Cerebellar cortex (tissue), 1 donor: ENCODE measurements at regions not wholly inside any gene's neighbourhood (a gene's known extent, or its start where the extent isn't known, plus 50 kb on each side); places are given as distances from the start of the nearest gene placed in this dataset.

Experiments
- DNase-seq: peaks from one replicate; pipeline ENCODE4 v3.0.0-alpha.2; 2015; ENCODE audit warnings: low spot score

DNA sequence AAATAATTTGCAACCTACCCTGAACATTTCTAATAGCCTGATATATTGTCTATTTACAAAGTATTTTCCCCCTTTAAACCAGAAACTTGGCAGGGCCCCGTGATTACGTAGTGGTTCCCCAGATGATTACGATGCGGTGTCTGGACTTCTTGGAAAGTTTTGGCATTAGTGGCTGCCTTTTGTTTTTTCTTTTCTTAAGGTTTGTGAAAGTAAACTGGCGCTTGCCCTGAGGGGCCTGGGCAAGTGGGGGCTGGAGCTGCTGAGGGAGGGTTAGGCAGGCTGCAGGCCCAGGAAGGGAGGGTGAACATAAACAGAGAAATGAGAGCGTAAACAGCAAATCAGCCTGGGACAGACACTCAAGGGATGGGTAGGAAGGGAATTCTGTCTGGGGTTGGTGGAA is 123.6 kb upstream of the MSX1 start:
- no peak for DNase-seq

DNA sequence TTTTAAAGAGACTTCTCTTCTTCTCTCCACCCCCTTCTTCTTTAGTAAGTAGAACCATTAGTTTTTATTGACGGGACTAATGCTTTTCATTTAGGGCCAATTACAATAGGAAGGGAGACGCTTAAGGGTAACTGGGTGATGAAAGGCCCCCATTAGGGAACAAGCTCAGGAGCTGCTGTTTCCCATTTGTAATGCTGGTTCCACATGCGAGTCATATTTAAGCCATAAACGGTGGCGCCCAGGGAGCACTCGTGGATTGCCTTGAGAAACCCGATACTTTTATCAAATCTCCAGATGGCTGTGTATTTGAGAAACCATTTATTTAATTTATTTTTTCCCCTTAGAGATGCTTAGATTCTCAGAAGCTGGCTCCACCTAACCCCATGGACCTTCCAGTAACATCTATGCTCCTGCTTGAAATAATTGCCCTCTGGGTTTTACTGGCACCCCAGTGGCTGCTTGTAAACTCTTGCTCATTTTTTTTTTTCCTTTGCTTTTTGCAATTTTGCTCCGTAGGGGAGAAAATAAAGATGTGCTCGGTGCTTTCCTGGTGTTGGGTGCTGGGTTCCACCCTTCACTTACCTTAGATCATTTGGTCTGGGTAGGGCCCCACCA is 124.2 kb upstream of the MSX1 start:
- DNase-seq = no peak

DNA sequence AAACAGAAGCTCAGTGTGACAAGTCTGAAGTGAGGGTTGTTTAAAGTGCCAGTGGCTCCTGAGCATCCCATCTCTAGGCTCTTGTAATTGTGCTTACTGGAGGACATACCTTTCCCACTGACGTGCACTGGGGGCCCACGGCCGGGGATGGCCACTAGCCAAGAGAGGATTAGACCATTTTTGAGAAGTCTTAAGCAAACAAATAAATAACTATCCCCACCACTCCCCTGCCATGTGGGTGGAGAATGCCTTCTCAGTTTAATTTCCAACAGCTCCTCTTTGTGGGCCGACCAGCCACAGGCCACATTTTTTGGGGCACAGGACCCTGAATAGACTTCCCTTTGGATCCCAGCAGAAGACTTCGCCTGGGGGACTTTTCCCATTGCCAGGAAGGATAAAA is 125.0 kb upstream of the MSX1 start:
- DNase-seq = no peak

DNA sequence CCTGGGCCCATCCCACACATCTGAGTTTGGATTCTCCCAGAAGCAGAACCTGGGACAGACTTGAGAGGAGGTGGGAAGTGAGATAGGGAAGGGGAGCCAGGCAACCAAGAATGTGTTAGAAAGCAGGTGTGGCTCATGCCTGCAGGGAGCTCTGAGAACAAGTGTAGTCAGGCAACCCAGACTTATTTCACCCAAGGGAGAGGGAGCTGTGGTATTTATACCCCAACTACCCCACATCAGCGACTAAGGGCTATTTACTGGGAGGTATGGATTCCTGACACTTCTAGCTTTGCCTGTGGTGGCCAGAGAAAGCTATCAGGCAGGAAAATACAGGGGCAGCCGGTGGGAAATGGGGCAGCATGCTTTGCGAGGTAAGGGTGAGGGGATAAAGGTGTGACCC is 125.8 kb upstream of the MSX1 start:
- DNase-seq = no peak

DNA sequence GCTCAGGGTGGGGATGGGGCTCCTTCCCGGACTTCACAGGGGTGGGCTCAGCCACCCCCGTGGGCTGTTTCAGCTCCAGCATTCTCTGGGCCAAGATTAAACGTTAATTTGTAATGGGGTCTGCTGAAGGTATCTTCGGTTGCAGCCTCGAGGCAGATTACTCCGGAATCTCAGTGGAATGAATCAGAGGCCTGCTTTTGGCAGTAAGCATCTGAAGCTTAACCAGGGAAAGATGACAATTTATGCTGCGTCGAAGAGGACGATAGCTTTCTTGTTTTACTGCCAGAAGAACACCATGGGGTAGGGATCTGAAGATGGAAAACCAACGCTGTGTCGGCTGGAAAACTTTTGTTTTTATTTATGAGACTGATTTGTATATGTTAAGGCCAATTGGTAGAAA is 129.2 kb upstream of the MSX1 start:
- DNase-seq = no peak

DNA sequence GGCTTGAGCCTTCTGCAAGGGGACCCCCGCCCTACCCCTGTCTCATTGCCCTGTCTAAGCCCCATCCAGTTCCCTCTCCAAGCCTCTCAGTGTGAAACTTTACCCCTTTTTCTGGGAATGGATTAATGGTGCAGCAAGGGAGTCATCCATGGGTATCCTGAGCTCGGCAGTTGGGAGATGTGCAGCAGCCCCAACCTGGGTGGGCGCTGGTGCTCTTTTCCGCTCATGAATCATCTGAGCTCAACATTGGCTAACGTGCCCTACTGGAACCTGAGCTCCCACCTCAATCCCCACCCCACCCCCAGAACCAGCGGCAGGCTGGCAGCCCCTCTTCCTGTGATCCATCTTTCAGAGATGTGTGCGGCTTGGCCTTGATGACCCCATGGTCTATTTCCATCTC is 130.3 kb upstream of the MSX1 start:
- DNase-seq = no peak

DNA sequence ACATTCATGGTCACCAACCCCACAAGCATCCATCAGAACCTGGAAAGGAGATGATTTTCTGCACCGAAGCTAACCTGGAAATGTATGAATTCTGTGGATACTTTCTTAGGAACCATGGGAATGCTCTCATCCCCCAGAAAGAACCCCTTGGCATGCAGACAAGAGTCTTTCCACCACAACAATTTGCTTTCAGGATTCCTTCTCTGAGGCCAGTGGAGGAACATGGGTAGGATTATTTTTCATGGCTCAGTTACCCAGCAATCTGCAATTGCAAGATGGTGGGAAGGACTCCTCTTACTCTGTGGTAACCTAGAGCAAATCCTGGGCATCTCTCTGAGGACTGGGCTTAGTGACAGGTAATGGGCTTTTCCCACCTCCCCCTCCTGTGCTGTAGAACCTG is 131.9 kb upstream of the MSX1 start:
- no peak for DNase-seq

DNA sequence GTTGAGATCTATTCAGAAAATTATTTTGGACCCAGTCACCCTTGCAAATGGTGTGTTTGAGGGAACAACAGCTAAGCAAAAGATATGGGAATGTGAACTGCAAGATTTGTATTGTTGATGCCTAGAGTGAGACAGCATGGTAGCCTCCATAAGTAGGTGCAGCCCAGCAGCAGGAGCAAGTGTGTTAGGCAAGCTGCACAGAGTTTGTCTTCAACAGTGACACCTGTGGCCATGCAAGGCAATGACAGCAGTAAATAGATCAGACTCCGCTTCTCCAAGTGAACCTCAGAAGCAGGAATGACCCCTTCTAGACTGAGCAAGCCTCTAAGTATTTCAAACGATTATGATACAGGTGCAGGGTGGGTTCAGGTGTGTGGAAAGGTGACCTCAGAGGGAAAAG is 133.4 kb upstream of the MSX1 start:
- peak; percentile 3 for DNase-seq

DNA sequence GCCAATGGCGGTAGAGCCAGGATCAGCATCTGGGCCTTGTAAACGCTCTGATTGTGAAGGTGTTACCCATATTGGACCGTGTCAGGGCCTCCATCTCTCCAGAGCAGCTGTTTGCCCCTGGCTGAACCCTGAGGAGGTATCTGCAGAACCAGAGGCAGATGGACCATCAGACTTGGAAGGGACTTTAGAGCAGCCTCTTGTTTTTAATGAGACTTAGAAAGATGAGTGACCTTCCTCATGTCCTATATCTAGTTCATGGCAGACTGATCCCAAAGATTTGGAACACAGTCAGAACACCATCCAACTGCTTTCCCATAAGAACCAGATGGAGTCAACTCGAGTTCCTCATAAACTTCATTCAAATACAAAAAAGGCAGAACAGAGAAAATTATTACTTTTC is 135.1 kb upstream of the MSX1 start:
- DNase-seq = no peak

DNA sequence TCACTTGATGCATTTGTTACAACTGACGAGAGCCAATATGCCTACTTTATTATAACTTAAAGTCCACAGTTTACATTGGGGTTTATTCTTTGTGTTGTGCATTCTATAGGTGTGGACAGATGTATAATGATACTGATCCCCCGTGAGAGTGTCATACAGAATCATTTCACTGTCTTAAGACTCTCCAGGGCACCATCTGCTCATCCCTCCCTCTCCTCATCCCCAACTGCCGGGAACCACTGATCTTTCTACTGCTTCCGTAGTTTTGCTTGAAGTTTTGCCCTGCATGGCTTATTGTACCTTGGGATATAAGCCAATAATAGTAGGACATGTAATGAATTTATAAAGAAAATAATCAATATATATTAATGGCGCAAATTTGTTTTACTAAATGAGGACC is 137.8 kb upstream of the MSX1 start:
- no peak for DNase-seq

DNA sequence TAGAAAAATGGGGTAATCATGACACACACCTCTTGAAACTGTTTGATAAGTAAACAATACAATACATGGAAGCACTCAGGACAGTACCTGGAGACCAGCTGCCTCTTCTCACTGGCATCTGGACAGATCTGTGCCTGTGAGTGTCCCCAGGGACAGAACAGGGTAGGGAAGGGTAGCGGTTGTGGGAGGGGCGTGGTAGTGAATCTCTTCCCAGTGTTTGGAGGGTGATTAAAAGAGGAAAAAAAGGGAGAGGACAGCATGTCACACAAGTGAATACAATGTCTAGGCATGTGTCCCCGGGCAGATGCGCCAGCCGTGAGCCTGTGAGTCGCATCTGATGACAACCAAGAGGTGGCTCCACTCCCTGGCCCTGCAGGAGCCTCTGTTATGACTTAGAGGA is 138.8 kb upstream of the MSX1 start:
- no peak for DNase-seq

DNA sequence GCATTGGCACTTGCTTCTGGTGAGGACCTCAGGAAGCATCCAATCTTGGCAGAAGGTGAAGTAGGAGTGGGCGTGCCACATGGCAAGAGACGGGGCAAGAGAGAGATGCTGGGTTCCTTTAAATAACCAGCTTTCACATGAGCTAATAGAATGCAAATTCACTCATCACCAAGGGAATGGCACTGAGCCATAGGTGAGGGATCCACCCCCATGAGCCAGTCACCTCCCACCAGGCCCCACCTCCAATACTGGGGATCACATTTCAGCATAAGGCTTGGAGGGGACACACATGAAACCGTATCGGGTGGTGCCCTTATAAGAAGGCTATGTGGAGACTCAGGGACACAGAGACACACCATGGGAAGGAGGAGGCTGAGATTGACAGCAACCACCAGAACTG is 140.0 kb upstream of the MSX1 start:
- no peak for DNase-seq

DNA sequence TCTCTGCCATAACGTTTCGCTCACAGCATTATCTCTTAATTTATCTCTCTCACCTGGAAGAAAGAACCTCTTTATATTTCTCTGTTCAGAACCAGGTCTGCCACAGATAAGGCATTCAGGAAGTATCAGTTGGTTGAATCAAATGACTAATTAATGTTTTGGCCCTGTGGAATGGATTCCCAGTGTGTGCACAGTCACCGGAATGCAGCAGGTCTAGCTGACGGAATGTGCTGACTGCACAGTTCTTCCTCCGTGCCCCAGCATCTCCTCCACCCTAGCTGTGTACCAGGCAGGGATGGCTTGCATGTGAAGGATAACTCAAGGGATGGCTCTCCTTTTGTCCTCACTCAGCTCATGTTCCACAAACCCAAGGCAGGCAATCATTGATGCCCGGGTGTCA is 141.8 kb upstream of the MSX1 start:
- DNase-seq = no peak

DNA sequence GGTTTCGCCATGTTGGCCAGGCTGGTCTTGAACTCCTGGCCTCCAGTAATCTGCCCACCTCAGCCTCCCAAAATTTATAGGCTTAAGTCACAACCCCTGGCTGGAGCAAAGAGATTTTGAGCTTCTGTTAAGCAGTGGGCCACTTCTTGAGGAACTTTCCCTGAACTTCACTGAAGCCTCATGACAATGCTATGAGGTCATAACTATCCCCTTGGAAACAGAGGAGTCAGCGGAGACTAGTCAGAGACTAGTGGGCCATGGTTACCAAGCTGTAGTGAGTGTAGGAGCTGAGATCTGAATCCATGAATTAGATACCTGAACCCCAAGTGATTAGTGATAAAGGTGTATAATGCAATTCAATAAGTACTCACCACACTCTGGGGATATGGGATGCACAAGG is 145.1 kb upstream of the MSX1 start:
- no peak for DNase-seq

DNA sequence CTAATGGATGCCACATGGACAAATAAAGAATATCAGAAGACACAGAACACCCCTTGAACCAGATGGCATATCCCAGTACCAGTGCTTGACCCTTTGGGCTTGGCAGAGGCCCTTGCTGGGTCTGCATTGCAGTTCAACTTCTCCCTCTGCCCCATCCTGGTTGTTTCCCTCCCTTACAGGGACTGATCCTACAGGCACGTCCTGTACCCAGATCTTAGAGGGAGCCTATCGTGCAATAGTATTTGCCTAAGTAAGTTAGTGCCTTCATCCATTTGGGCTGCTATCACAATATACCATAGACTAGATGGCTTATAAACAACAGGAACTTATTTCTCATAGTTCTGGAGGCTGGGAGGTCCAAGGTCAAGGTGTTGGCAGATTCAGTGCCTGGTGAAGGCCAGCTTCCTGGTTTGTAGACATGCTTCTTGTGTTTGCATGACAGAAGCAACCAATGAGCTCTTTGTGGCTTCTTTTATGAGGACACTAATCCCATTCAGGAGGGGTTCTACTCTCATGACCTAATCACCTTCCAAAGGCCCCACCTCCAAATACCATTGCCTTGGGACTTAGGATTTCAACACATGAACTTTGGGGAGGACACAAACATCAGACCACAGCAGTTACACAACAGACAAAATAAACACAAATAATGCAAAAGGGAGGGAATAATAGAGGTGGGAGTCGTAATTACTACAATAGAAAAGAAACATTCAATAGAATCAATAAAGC is 146.5 kb upstream of the MSX1 start:
- DNase-seq = no peak

DNA sequence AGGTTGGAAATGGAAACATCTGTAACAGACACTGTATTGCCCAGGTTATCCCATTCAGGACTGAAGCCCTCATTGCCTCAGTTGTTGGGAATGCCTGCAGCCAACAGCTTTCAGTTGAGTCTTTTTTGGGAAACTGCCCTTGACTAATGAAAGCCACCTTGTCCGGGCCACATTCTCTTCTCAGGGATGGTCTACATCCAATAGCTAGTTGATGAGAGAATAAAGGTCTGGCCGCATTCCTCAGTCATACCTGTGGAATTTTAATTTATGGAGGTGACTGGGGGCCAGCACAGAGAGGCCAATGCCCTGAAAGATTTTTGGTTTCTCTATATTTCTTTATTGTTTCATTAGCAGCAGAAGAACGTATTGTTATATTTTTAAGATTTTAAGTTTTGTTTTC is 147.6 kb upstream of the MSX1 start:
- DNase-seq = no peak

DNA sequence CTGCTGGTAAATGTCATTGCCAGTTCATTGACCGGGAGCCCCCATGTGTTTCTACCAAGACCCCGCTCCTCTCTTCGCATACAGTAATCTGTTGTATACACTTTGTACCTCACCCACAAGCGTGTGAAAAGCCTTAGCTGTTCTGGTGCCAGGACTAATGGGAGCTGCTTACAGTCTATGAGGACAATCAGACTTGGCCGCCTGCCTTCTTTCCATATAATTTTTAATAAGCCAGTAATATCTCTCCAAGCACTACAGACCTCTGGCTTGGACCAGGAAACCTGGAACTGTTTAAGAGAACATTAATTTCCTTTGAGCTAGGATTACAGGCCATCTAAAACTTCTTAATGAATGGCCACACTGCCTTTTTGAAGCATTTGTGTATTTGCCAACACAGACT is 149.7 kb upstream of the MSX1 start:
- no peak for DNase-seq

DNA sequence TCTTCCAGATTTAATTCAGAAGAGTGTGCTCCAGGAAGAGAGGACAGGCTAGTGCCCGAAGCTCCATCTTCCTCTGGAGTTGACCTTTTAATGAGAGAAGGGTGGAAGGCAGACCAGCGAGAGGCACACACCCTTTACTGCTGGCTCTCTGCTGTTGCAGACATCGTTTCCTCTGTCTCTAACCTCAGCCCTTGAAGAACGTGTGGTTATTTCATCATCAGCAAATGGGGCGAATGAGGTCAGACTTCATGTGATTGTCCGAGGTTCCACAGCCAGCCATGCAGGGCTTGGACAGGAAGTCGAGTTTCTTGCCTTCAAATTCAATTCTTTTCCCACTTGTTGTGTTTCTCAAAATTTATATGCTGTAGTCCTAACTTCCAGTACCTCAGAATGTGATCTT is 155.2 kb upstream of the MSX1 start:
- DNase-seq = no peak

DNA sequence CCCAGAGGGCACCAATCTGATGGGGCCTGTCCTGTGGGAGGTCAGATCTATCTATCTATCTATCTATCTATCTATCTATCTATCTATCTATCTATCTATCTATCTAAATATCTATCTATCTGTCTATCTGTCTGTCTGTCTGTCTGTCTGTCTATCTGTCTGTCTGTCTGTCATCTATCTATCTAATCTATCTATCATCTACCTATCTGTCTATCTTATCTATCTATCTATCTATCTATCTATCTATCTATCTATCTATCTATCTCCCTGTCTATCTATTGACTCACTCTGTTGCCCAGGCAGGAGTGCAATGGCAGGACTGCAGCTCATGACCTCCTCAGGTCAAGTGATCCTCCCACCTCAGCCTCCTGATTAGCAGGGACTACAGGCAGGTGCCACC is 155.7 kb upstream of the STX18 start:
- no peak for DNase-seq

DNA sequence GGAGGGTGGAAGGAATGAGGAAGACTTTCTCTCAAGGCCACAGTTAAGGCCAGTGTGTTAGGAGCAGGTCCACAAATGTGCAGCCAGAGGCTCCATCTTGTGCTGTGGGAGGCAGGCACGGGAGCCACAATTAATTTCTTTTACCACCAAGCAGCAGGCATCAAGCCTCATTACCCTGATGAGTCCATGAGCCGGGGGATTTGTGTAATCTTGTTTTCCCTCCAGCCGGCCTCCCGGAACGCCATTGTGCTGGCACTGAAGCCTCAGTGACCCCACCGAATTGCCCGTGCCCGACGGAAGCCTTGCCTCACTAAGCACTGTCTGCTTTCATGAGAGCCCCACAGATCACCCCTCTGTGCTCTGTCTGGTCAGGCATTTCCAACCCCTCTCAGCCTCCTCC is 154.7 kb upstream of the STX18 start:
- DNase-seq = no peak

DNA sequence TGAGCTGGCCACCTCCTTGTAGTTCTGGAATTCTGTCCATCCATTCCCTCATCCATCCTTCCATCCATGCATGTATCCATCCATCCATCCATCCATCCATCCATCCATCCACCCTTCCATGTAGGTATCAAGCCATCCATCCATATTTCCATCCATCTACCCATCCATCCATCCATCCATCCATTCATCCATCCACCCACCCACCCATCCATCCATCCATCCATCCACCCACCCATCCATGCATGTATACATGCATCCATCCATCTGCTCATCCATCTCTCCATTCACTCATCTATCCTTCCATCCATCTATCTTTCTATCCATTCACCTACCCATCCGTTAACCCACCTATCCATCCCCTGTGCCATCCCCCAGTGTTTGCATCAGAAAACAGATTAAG is 153.6 kb upstream of the STX18 start:
- DNase-seq = no peak

DNA sequence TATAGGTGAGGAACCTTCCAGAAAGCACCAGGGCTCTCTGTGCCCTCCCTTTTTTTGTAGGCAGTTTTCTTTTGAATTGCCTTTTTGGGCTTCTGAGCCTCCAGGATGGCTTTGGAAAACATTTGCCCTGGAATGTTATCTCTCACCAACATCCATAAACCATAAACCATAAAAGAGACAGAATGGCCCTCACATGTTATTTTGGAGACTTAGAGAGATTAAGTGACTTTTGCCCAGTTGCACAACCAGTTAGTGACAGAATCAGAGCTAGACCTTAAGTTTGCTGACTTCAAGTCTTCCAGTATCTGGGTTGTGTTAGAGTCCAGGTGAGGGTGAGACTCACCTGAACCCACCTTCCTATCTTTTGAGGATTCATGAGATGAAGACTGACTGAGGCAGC is 153.0 kb upstream of the STX18 start:
- DNase-seq = no peak

DNA sequence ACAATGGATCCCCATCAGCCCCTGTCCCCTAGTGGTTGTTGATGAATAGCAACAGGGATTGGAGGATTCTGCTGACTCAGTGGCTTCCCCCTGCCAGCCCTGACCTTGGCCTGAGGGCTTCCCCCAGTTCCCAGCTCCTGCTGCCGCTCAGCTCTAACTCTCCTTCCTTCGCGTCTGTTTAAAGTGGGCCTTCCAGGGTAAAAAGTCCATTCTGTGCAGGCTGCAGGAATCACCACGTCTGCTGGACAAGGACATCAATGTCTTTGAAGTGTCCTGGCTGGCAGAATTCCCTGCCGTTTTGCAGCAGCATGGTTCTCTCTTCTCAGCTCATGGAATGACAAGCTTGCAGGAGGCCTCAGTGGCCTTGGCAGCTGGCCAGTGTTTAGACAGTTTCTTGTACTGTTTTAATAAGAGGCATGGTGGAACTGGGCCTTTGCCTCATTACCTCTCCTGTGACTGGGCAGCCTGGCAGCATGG is 152.5 kb upstream of the STX18 start:
- DNase-seq = peak; percentile 36

DNA sequence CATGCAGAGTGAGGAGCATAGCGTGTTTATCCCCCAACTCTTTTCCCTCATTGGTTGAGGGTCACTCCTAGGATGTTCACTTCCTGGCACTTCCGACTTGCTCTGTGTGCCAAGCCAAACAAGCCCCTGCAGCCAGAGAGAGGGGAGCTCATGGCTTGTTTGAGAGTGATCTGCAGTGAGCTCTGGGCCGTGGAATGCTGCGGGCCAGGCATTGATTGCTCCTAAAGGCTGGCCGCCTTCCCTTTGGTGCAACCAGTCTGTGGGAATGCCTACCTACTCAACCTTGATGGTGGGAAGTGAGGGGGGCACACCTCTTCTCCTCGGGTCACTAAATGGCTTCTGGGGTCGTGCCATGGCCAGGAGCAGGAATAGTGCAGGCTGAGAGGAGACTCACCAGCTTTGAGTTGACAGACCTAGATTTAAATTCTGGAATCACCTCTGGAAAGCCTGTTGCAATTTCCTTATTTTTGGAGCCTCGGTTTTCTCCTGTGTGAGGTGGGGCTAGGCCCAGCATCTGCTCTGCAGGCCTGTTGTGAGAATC is 152.0 kb upstream of the STX18 start:
- DNase-seq = no peak
